Colonic mucosa (tissue), 4 donors: ENCODE measurements at regions not wholly inside any gene's neighbourhood (a gene's known extent, or its start where the extent isn't known, plus 50 kb on each side); places are given as distances from the start of the nearest gene placed in this dataset.

Source experiments
- DNase-seq: peaks from one replicate; pipeline ENCODE4 v3.0.0-alpha.2; 2020
- H3K27ac ChIP-seq: fragments of 200-600 bp; one replicate; pipeline ENCODE4 v1.8.0; 2021
- H3K27me3 ChIP-seq: fragments of 200-600 bp; one replicate; pipeline ENCODE4 v1.8.0; 2021
- H3K36me3 ChIP-seq: fragments of 200-600 bp; one replicate; pipeline ENCODE4 v1.8.0; 2021
- H3K4me1 ChIP-seq: fragments of 200-600 bp; one replicate; pipeline ENCODE4 v1.8.0; 2021; ENCODE audit warnings: mild to moderate bottlenecking
- H3K4me3 ChIP-seq: fragments of 200-600 bp; one replicate; pipeline ENCODE4 v1.8.0; 2021
- H3K9ac ChIP-seq, 2 donors: one replicate each; pipeline ENCODE4 v1.7.0; 2013; ENCODE audit warnings: control low read depth in 2 of 2, low read depth in 2 of 2, low read length in 2 of 2
- H3K9me3 ChIP-seq: fragments of 200-600 bp; one replicate; pipeline ENCODE4 v1.8.0; 2021
- CTCF ChIP-seq: fragments of 200-600 bp; IDR thresholded peaks from one replicate; pipeline ENCODE4 v1.8.0; 2022; ENCODE audit warnings: antibody characterized with exemption, mild to moderate bottlenecking
- intact Hi-C: fragments of 100-400 bp; cut with DNase I; formaldehyde crosslinking; loops from one replicate; pipeline ENCODE4 v1.14.1; 2022
- donor health status: healthy.
- donor health status: DM: no; HTN: no; CAD: no.
- donor health status: DM: no; HTN: no; CAD: no.

GRCh38 chr3:193845144-193845543, 252.1 kb downstream of the OPA1 start:
- peaks cover 3% of the 10 kb centered on the region for H3K4me1 ChIP-seq
- H3K4me3 ChIP-seq: no peak overlapping the region
- H3K27me3 ChIP-seq: no peaks in the 10 kb centered on the region
- no peak for TF ChIP-seq CTCF
- DNase-seq: no peak
- H3K27ac ChIP-seq: peak overlapping the region; percentile 93
- H3K36me3 ChIP-seq: no peaks in the 10 kb centered on the region
- intact Hi-C loops: no loop called here
- H3K9ac ChIP-seq: no peak overlapping the region
- no peaks in the 10 kb centered on the region for H3K9me3 ChIP-seq

- TF ChIP-seq CTCF: no peak
- Histone ChIP-seq H3K27ac (peak overlapping the region; percentile 81), H3K9me3 (no peaks in the 10 kb centered on the region), H3K36me3 (no peaks in the 10 kb centered on the region), H3K4me1 (peaks cover 3% of the 10 kb centered on the region), H3K4me3 (no peak overlapping the region), H3K27me3 (no peaks in the 10 kb centered on the region), H3K9ac (no peak overlapping the region)
- no peak for DNase-seq
- intact Hi-C loops: no loop called here
These were observed 253.6 kb downstream of the OPA1 start for GRCh38 chr3:193846569-193846968.

- Histone ChIP-seq H3K27me3 (no peaks in the 10 kb centered on the region), H3K4me3 (no peak overlapping the region), H3K36me3 (no peaks in the 10 kb centered on the region), H3K9ac (peak overlapping the region in 1 of 2 donors; percentile 31), H3K27ac (peak overlapping the region; percentile 81), H3K4me1 (peaks cover 7% of the 10 kb centered on the region), H3K9me3 (no peaks in the 10 kb centered on the region)
- TF ChIP-seq CTCF: no peak
- peak; percentile 59 for DNase-seq
- intact Hi-C loops: no loop called here
These were observed 254.4 kb downstream of the OPA1 start for GRCh38 chr3:193847402-193847801.

- Histone ChIP-seq H3K27me3 (no peaks in the 10 kb centered on the region), H3K9me3 (no peaks in the 10 kb centered on the region), H3K4me3 (no peak overlapping the region), H3K27ac (no peak overlapping the region), H3K36me3 (no peaks in the 10 kb centered on the region), H3K4me1 (peaks cover 4% of the 10 kb centered on the region), H3K9ac (no peak overlapping the region)
- no peak for TF ChIP-seq CTCF
- intact Hi-C loops: no loop called here
- DNase-seq: no peak
These were observed 255.5 kb downstream of the OPA1 start for GRCh38 chr3:193848547-193848946.

- no peak for TF ChIP-seq CTCF
- Histone ChIP-seq H3K9ac (no peak overlapping the region), H3K4me3 (no peak overlapping the region), H3K27me3 (no peaks in the 10 kb centered on the region), H3K36me3 (no peaks in the 10 kb centered on the region), H3K27ac (no peak overlapping the region), H3K4me1 (peaks cover 4% of the 10 kb centered on the region), H3K9me3 (no peaks in the 10 kb centered on the region)
- no peak for DNase-seq
- intact Hi-C loops: no loop called here
These were observed 257.1 kb downstream of the OPA1 start for GRCh38 chr3:193850084-193850619.
